Endothelial cell of umbilical vein (primary cell): ENCODE measurements at regions not wholly inside any gene's neighbourhood (a gene's known extent, or its start where the extent isn't known, plus 50 kb on each side); places are given as distances from the start of the nearest gene placed in this dataset.

Experiments used
- BruUV-seq: library from RNA; stranded (reverse); fragments of 400-500 nt; replicated peaks from 2 replicates; lab custom pipeline; 2021; lab: Mats Ljungman, UMichigan
- CTCF ChIA-PET: fragments of 300-600, 350-600 bp; sonication (Branson Sonifier 250); formaldehyde crosslinking; loops from one replicate; lab custom pipeline; 2021; ENCODE audit warnings: antibody characterized with exemption, inconsistent platforms; lab: Charles Lee
- POLR2A ChIA-PET: fragments of 300-600, 350-600 bp; sonication (Branson Sonifier 250); formaldehyde crosslinking; loops from one replicate; lab custom pipeline; 2021; ENCODE audit warnings: antibody characterized with exemption, inconsistent platforms; lab: Charles Lee
- DNase-seq: peaks from one replicate; pipeline ENCODE4 v3.0.0-alpha.2; 2011; ENCODE audit warnings: low read depth, low spot score
- FAIRE-seq: peaks from 2 replicates; lab custom pipeline; 2011; peaks lifted over from hg19 to GRCh38; lab: Jason Lieb, UNC
- H2AFZ ChIP-seq: 2 replicates; pipeline ENCODE4 v1.6.0; 2012; ENCODE audit warnings: low read depth, low read length, control low read depth, inconsistent platforms
- H3K27ac ChIP-seq: 2 replicates; pipeline ENCODE4 v1.5.1; 2011; ENCODE audit warnings: low read depth, mild to moderate bottlenecking, control low read depth, low read length, moderate library complexity; ENCODE audit not compliant: insufficient read depth
- H3K27me3 ChIP-seq, 2 experiments: 2 replicates each; pipeline versions ENCODE4 v1.6.0 to v1.6.1; 2011; ENCODE audit warnings: low read length in 2 of 2, mixed read lengths in 1 of 2; ENCODE audit not compliant: control insufficient read depth in 2 of 2, insufficient read depth in 2 of 2
- H3K36me3 ChIP-seq, 2 experiments: 2 replicates in 1 of 2; 3 replicates in 1 of 2; pipeline ENCODE4 v1.5.1; 2011; ENCODE audit warnings: low read length in 2 of 2, mild to moderate bottlenecking in 1 of 2, moderate library complexity in 1 of 2; ENCODE audit not compliant: control insufficient read depth in 2 of 2, insufficient read depth in 2 of 2; ENCODE audit errors: extremely low read depth in 1 of 2
- H3K4me1 ChIP-seq: 3 replicates; pipeline ENCODE4 v1.5.1; 2011; ENCODE audit warnings: mild to moderate bottlenecking, low read length; ENCODE audit not compliant: control insufficient read depth, insufficient read depth; ENCODE audit errors: extremely low read depth
- H3K4me2 ChIP-seq: 2 replicates; pipeline ENCODE4 v1.6.1; 2011; ENCODE audit warnings: low read length, control low read depth, mixed read lengths; ENCODE audit not compliant: insufficient read depth
- H3K4me3 ChIP-seq, 3 experiments: fragments of 200-600 bp in 1 of 3; sonication (generic), shearing (Covaris generic) in 1 of 3; replicated peaks in 1 of 3; 2 replicates each; pipeline ENCODE4 v1.5.1; 2011 to 2016; ENCODE audit warnings: control low read depth in 3 of 3, low read length in 3 of 3, mild to moderate bottlenecking in 2 of 3, inconsistent platforms in 1 of 3, low read depth in 1 of 3, moderate library complexity in 1 of 3; ENCODE audit not compliant: insufficient read depth in 1 of 3
- H3K79me2 ChIP-seq: 2 replicates; pipeline ENCODE4 v1.6.0; 2012; ENCODE audit warnings: low read length, inconsistent platforms; ENCODE audit not compliant: control insufficient read depth, insufficient read depth
- H3K9ac ChIP-seq: replicated peaks from 2 replicates; pipeline ENCODE3; 2011; ENCODE audit warnings: low read length, control low read depth; ENCODE audit not compliant: insufficient read depth; ENCODE audit errors: extremely low read depth
- H3K9me1 ChIP-seq: replicated peaks from 3 replicates; pipeline ENCODE4 v1.6.0; 2011; ENCODE audit warnings: mild to moderate bottlenecking, low read length; ENCODE audit not compliant: control insufficient read depth, insufficient read depth; ENCODE audit errors: extremely low read depth
- H3K9me3 ChIP-seq: replicated peaks from 2 replicates; pipeline ENCODE4 v1.5.1; 2012; ENCODE audit warnings: low read length, inconsistent platforms; ENCODE audit not compliant: control insufficient read depth, insufficient read depth
- H4K20me1 ChIP-seq: replicated peaks from 2 replicates; pipeline ENCODE3; 2011; ENCODE audit warnings: mild to moderate bottlenecking, low read length; ENCODE audit not compliant: control insufficient read depth, insufficient read depth; ENCODE audit errors: extremely low read depth
- EZH2 ChIP-seq: IDR thresholded peaks from 2 replicates; pipeline ENCODE4 v1.6.1; 2012; ENCODE audit warnings: borderline replicate concordance, low read depth, mild to moderate bottlenecking, moderate library complexity, low read length, inconsistent platforms; ENCODE audit not compliant: severe bottlenecking
- FOS ChIP-seq: IDR thresholded peaks from 2 replicates; pipeline ENCODE4 v1.6.1; 2011; ENCODE audit warnings: mild to moderate bottlenecking, low read length, moderate library complexity, borderline replicate concordance; ENCODE audit not compliant: insufficient read depth
- GATA2 ChIP-seq: IDR thresholded peaks from 2 replicates; pipeline ENCODE4 v1.7.0; 2011; ENCODE audit warnings: low read depth, mild to moderate bottlenecking, moderate library complexity, mixed read lengths, low read length; ENCODE audit not compliant: insufficient read length, insufficient read depth
- JUN ChIP-seq: IDR thresholded peaks from 2 replicates; pipeline ENCODE4 v1.6.1; 2011; ENCODE audit warnings: borderline replicate concordance, low read depth; ENCODE audit not compliant: insufficient read length, insufficient read depth
- MYC ChIP-seq: IDR thresholded peaks from one replicate; pipeline ENCODE4 v1.6.1; 2011; ENCODE audit warnings: mild to moderate bottlenecking, low read depth, low read length
- POLR2A ChIP-seq: IDR thresholded peaks from 2 replicates; pipeline ENCODE4 v1.6.1; 2012; ENCODE audit warnings: low read depth, mild to moderate bottlenecking, control low read depth, low read length
- POLR2AphosphoS5 ChIP-seq: IDR thresholded peaks from 2 replicates; pipeline ENCODE4 v1.6.1; 2012; ENCODE audit warnings: low read depth, mild to moderate bottlenecking, control low read depth, low read length, moderate library complexity; ENCODE audit not compliant: insufficient read depth
- dilution Hi-C: fragments of 300-500 bp; cut with MboI; formaldehyde crosslinking; loops from one replicate; pipeline ENCODE4 v1.15.0; 2019; ENCODE audit warnings: low sequenced_read_pairs; ENCODE audit not compliant: extremely low pct_ligation_motif_present
- intact Hi-C: fragments of 100-400 bp; cut with micrococcal nuclease; formaldehyde crosslinking; loops from one replicate; pipeline ENCODE4 v1.10.0; 2022
- TF ChIP-seq, protein P1 (sequence below): IDR thresholded peaks from 2 replicates; pipeline ENCODE4 v1.6.1; 2011; ENCODE audit not compliant: insufficient read depth, insufficient read length
- TF ChIP-seq, protein P2 (sequence below), 2 donors: IDR thresholded peaks; 1 replicate in 1 of 2; 2 replicates in 1 of 2; pipeline ENCODE4 v1.5.1; 2011; ENCODE audit warnings: low read length in 2 of 2, mild to moderate bottlenecking in 2 of 2, moderate library complexity in 2 of 2, control low read depth in 1 of 2, inconsistent platforms in 1 of 2, low read depth in 1 of 2; ENCODE audit not compliant: insufficient read depth in 1 of 2; ENCODE audit errors: extremely low read depth in 1 of 2

- dilution Hi-C loops (no loop called here), intact Hi-C loops (no loop called here)
- Histone ChIP-seq H3K4me3 (no peak overlapping the region), H3K79me2 (no peaks in the 10 kb centered on the region), H2AFZ (no peak overlapping the region), H3K36me3 (no peaks in the 10 kb centered on the region), H3K4me1 (no peaks in the 10 kb centered on the region), H3K9me3 (no peaks in the 10 kb centered on the region), H3K4me2 (no peak overlapping the region), H3K27me3 (no peaks in the 10 kb centered on the region), H3K9me1 (no peaks in the 10 kb centered on the region), H3K9ac (no peak overlapping the region), H4K20me1 (no peaks in the 10 kb centered on the region), H3K27ac (no peak overlapping the region)
- CTCF ChIA-PET = no interaction called here
- FAIRE-seq = no peak
- DNase-seq = no peak
- no TSS peak for BruUV-seq
- no peak for TF ChIP-seq MYC
- no peak for TF ChIP-seq POLR2A
- TF ChIP-seq EZH2 = no peak
- TF ChIP-seq, protein P1, sequence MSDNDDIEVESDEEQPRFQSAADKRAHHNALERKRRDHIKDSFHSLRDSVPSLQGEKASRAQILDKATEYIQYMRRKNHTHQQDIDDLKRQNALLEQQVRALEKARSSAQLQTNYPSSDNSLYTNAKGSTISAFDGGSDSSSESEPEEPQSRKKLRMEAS = no peak
- no peak for TF ChIP-seq FOS
- no peak for TF ChIP-seq GATA2
- no peak for TF ChIP-seq JUN
- no peak for TF ChIP-seq POLR2AphosphoS5
- POLR2A ChIA-PET = no interaction called here
Observed at GRCh38 chr2:118657466-118657865, 190.0 kb downstream of the EN1 start.

DNA sequence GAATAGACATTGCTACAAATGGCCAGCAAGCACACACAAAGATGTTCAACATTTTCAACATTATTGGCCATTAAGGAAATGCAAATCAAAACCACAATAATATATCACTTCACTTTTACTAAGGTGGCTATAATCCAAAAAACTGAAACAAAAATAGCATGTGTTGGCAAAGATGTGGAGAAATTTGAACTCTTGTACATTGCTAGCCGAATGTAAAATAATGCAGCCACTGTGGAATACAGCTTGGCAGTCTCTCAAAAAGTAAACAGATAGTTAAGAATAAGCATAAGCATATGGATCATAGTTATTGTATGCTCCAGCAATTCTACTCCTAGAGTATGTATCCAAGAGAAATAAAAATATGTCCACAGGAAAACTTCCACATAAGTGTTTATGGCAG is 192.5 kb downstream of the EN1 start:
- H3K27ac ChIP-seq = no peak overlapping the region
- H3K9me3 ChIP-seq = no peaks in the 10 kb centered on the region
- H3K79me2 ChIP-seq = no peaks in the 10 kb centered on the region
- no peak for FAIRE-seq
- H3K9me1 ChIP-seq = no peaks in the 10 kb centered on the region
- H3K4me3 ChIP-seq = no peak overlapping the region
- H3K4me1 ChIP-seq = no peaks in the 10 kb centered on the region
- H3K27me3 ChIP-seq = no peaks in the 10 kb centered on the region
- no TSS peak for BruUV-seq
- H4K20me1 ChIP-seq = no peaks in the 10 kb centered on the region
- no peak overlapping the region for H3K9ac ChIP-seq
- intact Hi-C loops = no loop called here
- no peak overlapping the region for H3K4me2 ChIP-seq
- CTCF ChIA-PET = no interaction called here
- dilution Hi-C loops = no loop called here
- TF ChIP-seq EZH2 (no peak), FOS (no peak), POLR2AphosphoS5 (no peak), JUN (no peak), GATA2 (no peak), POLR2A (no peak), MYC (no peak)
- TF ChIP-seq, protein P1 = no peak
- TF ChIP-seq, protein P2, sequence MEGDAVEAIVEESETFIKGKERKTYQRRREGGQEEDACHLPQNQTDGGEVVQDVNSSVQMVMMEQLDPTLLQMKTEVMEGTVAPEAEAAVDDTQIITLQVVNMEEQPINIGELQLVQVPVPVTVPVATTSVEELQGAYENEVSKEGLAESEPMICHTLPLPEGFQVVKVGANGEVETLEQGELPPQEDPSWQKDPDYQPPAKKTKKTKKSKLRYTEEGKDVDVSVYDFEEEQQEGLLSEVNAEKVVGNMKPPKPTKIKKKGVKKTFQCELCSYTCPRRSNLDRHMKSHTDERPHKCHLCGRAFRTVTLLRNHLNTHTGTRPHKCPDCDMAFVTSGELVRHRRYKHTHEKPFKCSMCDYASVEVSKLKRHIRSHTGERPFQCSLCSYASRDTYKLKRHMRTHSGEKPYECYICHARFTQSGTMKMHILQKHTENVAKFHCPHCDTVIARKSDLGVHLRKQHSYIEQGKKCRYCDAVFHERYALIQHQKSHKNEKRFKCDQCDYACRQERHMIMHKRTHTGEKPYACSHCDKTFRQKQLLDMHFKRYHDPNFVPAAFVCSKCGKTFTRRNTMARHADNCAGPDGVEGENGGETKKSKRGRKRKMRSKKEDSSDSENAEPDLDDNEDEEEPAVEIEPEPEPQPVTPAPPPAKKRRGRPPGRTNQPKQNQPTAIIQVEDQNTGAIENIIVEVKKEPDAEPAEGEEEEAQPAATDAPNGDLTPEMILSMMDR (IDR thresholded peaks at IDR 0.05; ENCODE audit: extremely low read depth in 1 of 2, insufficient read depth in 1 of 2, low read depth in 1 of 2, low read length in 2 of 2) = no peak
- no peak overlapping the region for H2AFZ ChIP-seq
- H3K36me3 ChIP-seq = no peaks in the 10 kb centered on the region
- POLR2A ChIA-PET = no interaction called here
- no peak for DNase-seq
